Upper lobe of right lung (tissue), 1 donor: ENCODE measurements at regions not wholly inside any gene's neighbourhood (a gene's known extent, or its start where the extent isn't known, plus 50 kb on each side); places are given as distances from the start of the nearest gene placed in this dataset.

Experiments
- ATAC-seq: fragments of 200-7000 bp; cut with Tn5 transposase; one replicate; pipeline ENCODE4 v1.9.1; 2020; ENCODE audit warnings: mild to moderate bottlenecking, moderate library complexity
- DNase-seq: peaks from one replicate; pipeline ENCODE4 v3.0.0-alpha.2; 2020
- H3K27ac ChIP-seq: fragments of 200-600 bp; one replicate; pipeline ENCODE4 v1.8.0; 2022
- H3K27me3 ChIP-seq: fragments of 200-600 bp; one replicate; pipeline ENCODE4 v1.8.0; 2022; ENCODE audit warnings: mild to moderate bottlenecking
- H3K36me3 ChIP-seq: fragments of 200-600 bp; one replicate; pipeline ENCODE4 v1.8.0; 2022
- H3K4me1 ChIP-seq: fragments of 200-600 bp; one replicate; pipeline ENCODE4 v1.8.0; 2022
- H3K4me3 ChIP-seq: fragments of 200-600 bp; one replicate; pipeline ENCODE4 v1.8.0; 2022; ENCODE audit warnings: mild to moderate bottlenecking
- H3K9me3 ChIP-seq: fragments of 200-600 bp; one replicate; pipeline ENCODE4 v1.8.0; 2022
- intact Hi-C: fragments of 100-400 bp; cut with DNase I; formaldehyde crosslinking; loops from one replicate; pipeline ENCODE4 v1.11.0; 2022
- TF ChIP-seq, protein P1 (sequence below): fragments of 200-600 bp; IDR thresholded peaks from one replicate; pipeline ENCODE4 v1.8.0; 2022; ENCODE audit warnings: antibody characterized with exemption
- donor health status: DM: no; HTN: yes; CAD: no; lungs with severe emphysema.

DNA sequence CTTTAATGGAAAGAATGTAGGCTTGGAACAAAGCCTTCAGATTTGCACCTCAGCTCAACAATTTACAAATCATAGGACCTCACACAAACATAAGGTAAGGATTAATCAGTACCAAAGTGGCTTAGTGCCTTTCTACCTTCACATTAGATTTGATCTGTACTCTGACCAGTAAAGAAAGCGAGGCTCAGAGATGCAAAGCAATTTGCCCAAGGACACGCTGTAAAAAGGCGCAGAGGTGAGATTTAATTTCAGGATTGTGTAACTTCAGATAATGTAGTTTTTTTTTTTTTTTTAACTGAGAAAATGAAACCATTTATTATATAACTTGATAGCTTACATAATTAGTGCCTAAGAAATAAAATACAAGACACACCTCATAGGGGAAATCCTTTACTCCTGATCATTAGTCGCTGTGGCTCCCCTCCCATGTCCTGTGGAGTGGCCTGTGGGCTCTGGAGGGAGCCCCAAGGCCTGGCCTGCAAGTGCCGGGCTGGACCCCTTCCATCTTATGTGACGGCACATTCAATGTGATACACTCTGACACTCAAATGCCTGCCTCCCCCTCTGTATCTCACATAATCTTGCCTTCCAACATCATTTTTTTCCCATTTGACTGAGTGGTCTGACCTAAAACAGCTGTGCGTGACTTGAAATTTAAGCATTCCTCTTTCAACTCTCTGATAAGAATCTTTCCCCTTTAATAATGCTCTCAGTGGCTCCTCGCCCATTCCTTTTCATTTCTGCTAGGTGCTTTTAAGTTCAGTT is 426.5 kb upstream of the DAB1 start:
- no peak overlapping the region for H3K4me3 ChIP-seq
- H3K9me3 ChIP-seq: no peaks in the 10 kb centered on the region
- TF ChIP-seq, protein P1, sequence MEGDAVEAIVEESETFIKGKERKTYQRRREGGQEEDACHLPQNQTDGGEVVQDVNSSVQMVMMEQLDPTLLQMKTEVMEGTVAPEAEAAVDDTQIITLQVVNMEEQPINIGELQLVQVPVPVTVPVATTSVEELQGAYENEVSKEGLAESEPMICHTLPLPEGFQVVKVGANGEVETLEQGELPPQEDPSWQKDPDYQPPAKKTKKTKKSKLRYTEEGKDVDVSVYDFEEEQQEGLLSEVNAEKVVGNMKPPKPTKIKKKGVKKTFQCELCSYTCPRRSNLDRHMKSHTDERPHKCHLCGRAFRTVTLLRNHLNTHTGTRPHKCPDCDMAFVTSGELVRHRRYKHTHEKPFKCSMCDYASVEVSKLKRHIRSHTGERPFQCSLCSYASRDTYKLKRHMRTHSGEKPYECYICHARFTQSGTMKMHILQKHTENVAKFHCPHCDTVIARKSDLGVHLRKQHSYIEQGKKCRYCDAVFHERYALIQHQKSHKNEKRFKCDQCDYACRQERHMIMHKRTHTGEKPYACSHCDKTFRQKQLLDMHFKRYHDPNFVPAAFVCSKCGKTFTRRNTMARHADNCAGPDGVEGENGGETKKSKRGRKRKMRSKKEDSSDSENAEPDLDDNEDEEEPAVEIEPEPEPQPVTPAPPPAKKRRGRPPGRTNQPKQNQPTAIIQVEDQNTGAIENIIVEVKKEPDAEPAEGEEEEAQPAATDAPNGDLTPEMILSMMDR: no peak
- no peak for ATAC-seq
- no peaks in the 10 kb centered on the region for H3K27me3 ChIP-seq
- H3K4me1 ChIP-seq: no peaks in the 10 kb centered on the region
- no peak overlapping the region for H3K27ac ChIP-seq
- intact Hi-C loops: no loop called here
- no peaks in the 10 kb centered on the region for H3K36me3 ChIP-seq
- no peak for DNase-seq

- Histone ChIP-seq H3K27ac (no peak overlapping the region), H3K4me3 (no peak overlapping the region)
These were observed 424.5 kb upstream of the DAB1 start for GRCh38 chr1:57848406-57848805.

GRCh38 chr1:57845041-57845440 is 421.2 kb upstream of the DAB1 start:
- TF ChIP-seq, protein P1: no peak
- H3K27me3 ChIP-seq: no peaks in the 10 kb centered on the region
- no peak for ATAC-seq

More at GRCh38 chr1:57848406-57848805, 424.5 kb upstream of the DAB1 start:
- Histone ChIP-seq H3K36me3 (no peaks in the 10 kb centered on the region), H3K9me3 (no peaks in the 10 kb centered on the region), H3K4me1 (no peaks in the 10 kb centered on the region), H3K27me3 (no peaks in the 10 kb centered on the region)
- DNase-seq (no peak), ATAC-seq (no peak)
- TF ChIP-seq, protein P1: no peak
- intact Hi-C loops: no loop called here

GRCh38 chr1:57844382-57844980 is 420.6 kb upstream of the DAB1 start:
- H3K27me3 ChIP-seq: no peaks in the 10 kb centered on the region
- no peaks in the 10 kb centered on the region for H3K36me3 ChIP-seq
- no peak for DNase-seq
- ATAC-seq: no peak
- peaks cover 5% of the 10 kb centered on the region for H3K9me3 ChIP-seq
- TF ChIP-seq, protein P1: no peak
- no peak overlapping the region for H3K27ac ChIP-seq
- no peak overlapping the region for H3K4me3 ChIP-seq
- intact Hi-C loops: no loop called here
- no peaks in the 10 kb centered on the region for H3K4me1 ChIP-seq

More at GRCh38 chr1:57845041-57845440, 421.2 kb upstream of the DAB1 start:
- no peak overlapping the region for H3K27ac ChIP-seq
- intact Hi-C loops: no loop called here
- H3K36me3 ChIP-seq: no peaks in the 10 kb centered on the region
- no peak overlapping the region for H3K4me3 ChIP-seq
- H3K4me1 ChIP-seq: no peaks in the 10 kb centered on the region
- peaks cover 5% of the 10 kb centered on the region for H3K9me3 ChIP-seq
- DNase-seq: no peak

GRCh38 chr1:57843760-57844159 is 419.9 kb upstream of the DAB1 start:
- intact Hi-C loops: no loop called here
- DNase-seq: no peak
- peaks cover 5% of the 10 kb centered on the region for H3K9me3 ChIP-seq
- TF ChIP-seq, protein P1: no peak
- ATAC-seq: no peak
- no peak overlapping the region for H3K27ac ChIP-seq
- no peaks in the 10 kb centered on the region for H3K4me1 ChIP-seq
- H3K27me3 ChIP-seq: no peaks in the 10 kb centered on the region
- H3K4me3 ChIP-seq: no peak overlapping the region
- H3K36me3 ChIP-seq: no peaks in the 10 kb centered on the region
